Activated naive CD8-positive, alpha-beta T cell (primary cell): ENCODE measurements at regions not wholly inside any gene's neighbourhood (a gene's known extent, or its start where the extent isn't known, plus 50 kb on each side); places are given as distances from the start of the nearest gene placed in this dataset.

Source experiments
- H3K27ac Mint-ChIP-seq: one replicate; pipeline ENCODE4 v1.8.0; 2021; ENCODE audit warnings: mixed read lengths
- H3K27me3 Mint-ChIP-seq: one replicate; pipeline ENCODE4 v1.8.0; 2021; ENCODE audit warnings: mixed read lengths
- H3K36me3 Mint-ChIP-seq: one replicate; pipeline ENCODE4 v1.8.0; 2021; ENCODE audit warnings: mixed read lengths
- H3K4me1 Mint-ChIP-seq: one replicate; pipeline ENCODE4 v1.8.0; 2021; ENCODE audit warnings: low read depth, mixed read lengths
- H3K4me3 Mint-ChIP-seq: one replicate; pipeline ENCODE4 v1.8.0; 2021; ENCODE audit warnings: mild to moderate bottlenecking, mixed read lengths
- H3K9me3 Mint-ChIP-seq: one replicate; pipeline ENCODE4 v1.8.0; 2021; ENCODE audit warnings: low read depth, mixed read lengths

DNA sequence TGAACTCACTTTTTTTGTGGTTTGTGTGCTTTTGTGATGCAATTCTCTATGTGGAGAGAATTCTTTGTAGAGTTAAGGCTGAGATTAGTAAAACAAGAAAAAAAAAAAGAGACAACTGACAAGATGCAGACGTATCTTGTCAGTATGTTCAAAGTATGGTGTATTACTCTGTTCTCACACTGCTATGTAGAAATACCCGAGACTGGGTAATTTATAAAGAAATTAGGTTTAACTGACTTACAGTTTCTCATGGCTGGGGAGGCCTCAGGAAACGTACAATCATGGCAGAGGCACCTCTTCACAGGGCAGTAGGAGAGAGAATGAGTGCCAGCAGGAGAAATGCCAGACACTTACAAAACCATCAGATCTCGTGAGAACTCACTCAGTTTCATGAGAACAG, 475.2 kb upstream of the CDH18 start:
- no peak overlapping the region for H3K4me3 Mint-ChIP-seq
- H3K27me3 Mint-ChIP-seq = no peaks in the 10 kb centered on the region
- H3K27ac Mint-ChIP-seq = no peak overlapping the region
- no peaks in the 10 kb centered on the region for H3K36me3 Mint-ChIP-seq
- no peaks in the 10 kb centered on the region for H3K4me1 Mint-ChIP-seq
- H3K9me3 Mint-ChIP-seq = peaks cover 17% of the 10 kb centered on the region

DNA sequence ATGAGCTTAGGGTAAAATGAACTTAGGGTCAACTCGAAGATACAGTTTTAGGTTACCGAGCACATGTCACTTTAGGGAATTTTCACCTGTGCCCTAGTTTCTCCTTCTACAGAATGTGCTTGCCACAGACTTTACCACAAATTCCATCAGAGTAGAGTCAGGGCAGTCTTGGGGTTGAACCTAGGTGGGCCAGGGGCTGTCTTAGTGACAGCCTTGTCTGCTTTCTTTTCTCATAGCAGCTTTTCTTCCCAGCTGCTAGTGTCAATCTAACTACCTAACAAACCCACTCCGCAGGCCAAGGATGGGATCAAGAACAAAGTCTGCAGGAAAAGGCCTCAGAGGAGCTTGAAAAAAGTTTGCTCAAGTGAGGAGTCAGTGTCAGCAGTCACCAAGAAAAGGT, 458.1 kb upstream of the CDH18 start:
- H3K27ac Mint-ChIP-seq = no peak overlapping the region
- peaks cover 14% of the 10 kb centered on the region for H3K9me3 Mint-ChIP-seq
- no peaks in the 10 kb centered on the region for H3K36me3 Mint-ChIP-seq
- H3K4me1 Mint-ChIP-seq = no peaks in the 10 kb centered on the region
- H3K4me3 Mint-ChIP-seq = no peak overlapping the region
- no peaks in the 10 kb centered on the region for H3K27me3 Mint-ChIP-seq

DNA sequence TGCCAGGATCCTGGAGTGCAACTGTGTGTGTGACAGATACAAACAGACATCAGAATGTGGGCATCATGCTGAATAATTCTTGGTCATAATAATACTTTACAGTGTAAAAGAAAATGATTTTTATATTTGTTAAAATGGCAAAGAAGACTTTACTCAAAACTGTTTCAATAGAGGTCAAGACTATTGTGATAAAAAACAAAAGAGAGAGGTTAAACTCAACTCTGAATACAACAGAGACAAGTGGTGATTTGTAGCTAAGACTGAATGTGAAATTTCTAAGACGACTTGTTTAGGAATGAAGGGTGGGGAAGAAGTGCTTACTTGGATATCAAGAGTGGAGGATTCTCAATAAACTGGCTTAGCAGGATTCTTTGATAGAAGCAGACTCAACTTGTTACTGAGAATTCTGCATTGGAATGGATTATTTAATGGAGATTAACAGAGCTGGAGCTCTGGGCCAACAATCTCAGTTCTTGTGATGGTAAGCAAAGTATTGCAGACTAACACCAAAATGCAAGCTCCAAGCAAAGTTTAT, 457.4 kb upstream of the CDH18 start:
- Mint-ChIP-seq H3K27me3 (no peaks in the 10 kb centered on the region), H3K4me1 (no peaks in the 10 kb centered on the region), H3K4me3 (no peak overlapping the region), H3K9me3 (peaks cover 14% of the 10 kb centered on the region), H3K36me3 (no peaks in the 10 kb centered on the region), H3K27ac (no peak overlapping the region)

DNA sequence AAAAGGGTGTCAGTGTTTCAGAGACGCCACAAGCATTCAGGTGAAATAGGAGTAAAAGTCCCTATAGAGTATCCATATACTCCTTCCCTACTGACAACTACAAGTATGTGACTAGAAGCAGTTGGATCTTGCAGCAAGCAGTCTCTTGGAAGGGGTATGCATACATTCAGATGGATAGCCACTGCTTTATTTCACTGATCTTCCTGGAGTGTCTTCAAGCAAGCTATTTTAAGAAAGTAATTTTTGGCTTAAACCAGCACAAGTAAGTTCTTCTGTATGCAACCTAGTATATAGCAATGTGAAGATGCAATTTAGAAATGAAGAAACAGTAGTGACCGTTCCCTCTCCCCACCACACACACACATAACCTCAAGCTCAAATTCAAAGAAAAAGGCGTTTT, 446.8 kb upstream of the CDH18 start:
- Mint-ChIP-seq H3K27ac (no peak overlapping the region), H3K9me3 (peaks cover 11% of the 10 kb centered on the region), H3K4me3 (no peak overlapping the region), H3K4me1 (no peaks in the 10 kb centered on the region), H3K27me3 (no peaks in the 10 kb centered on the region), H3K36me3 (no peaks in the 10 kb centered on the region)

DNA sequence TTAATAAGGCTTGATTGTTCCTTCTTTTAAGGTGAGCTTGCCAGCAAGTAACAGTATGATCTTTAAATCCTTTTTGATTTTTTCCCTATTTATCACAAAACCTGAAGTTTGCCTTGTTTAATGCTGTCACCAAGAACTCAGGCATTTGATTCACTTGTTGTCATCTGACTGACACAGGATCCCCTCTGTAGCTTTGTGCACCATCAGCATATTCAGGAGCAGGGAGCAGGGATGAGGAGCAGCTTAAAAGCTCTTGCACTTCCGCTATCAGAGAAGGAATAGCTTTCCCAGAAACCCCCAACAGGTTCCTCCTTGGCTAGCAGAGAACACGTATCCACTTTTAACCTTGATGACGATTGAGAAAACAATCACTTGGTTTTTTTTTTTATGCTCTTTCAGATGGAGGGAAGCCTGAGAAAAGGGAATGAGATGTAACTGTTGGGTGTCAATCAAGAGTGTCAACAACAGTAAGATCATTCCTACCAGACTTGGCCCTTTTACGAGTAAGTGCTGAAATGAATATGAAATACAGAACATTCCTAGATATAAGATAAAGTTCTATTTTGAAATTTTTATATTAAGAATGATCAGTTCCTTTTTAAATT, 433.1 kb upstream of the CDH18 start:
- H3K27ac Mint-ChIP-seq = no peak overlapping the region
- no peaks in the 10 kb centered on the region for H3K9me3 Mint-ChIP-seq
- no peak overlapping the region for H3K4me3 Mint-ChIP-seq
- no peaks in the 10 kb centered on the region for H3K27me3 Mint-ChIP-seq
- H3K4me1 Mint-ChIP-seq = no peaks in the 10 kb centered on the region
- no peaks in the 10 kb centered on the region for H3K36me3 Mint-ChIP-seq
